Body of pancreas (tissue), 4 donors: ENCODE measurements at regions not wholly inside any gene's neighbourhood (a gene's known extent, or its start where the extent isn't known, plus 50 kb on each side); places are given as distances from the start of the nearest gene placed in this dataset.

ENCODE experiments used
- POLR2A ChIP-seq, 3 donors: fragments of 450-650 bp; IDR thresholded peaks; one replicate each; pipeline ENCODE4 v1.6.1; 2016; ENCODE audit warnings: antibody characterized with exemption in 3 of 3, mild to moderate bottlenecking in 2 of 3
- TF ChIP-seq, protein P1 (sequence below), 7 experiments: fragments of 450-650 bp in 4 of 7; fragments of 200-600 bp in 3 of 7; sonication (generic) in 3 of 7; IDR thresholded peaks; one replicate each; pipeline ENCODE4 v1.5.1; 2016 to 2019; ENCODE audit warnings: antibody characterized with exemption in 7 of 7

DNA sequence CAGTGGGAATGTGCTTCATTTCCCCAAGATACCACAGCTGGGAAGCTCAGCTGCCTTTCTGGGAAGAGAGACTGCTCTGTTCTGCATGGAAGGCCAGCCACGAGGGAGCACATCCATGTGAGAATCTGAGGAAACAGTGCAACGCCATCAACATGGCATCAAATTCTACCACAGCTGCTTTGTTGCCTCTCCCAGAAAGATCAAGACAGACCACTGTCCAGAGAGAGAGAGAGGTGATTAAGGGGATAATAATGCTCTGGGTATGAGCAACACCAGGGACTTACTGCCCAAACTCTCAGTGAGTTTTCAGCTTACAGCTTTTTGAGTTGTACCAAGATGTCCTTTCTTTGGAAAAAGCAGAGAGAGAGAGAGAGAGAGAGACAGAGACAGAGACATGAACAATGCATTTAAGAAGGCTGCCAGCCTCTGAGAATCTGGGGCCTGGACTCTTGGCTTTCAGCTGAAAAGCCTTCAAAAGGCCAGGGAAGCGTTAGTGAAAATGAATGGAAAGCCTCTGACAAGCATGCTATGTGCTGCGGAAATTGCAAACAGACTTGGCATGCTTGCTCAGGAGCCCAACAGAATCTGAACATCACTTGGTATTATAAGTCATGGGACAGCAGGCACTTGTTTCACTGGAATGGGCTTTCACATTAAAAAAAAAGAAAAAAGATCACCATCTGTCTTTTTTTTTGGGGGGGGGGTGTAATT is 223.1 kb downstream of the MAP2K6 start:
- no peak for TF ChIP-seq POLR2A (IDR thresholded peaks at IDR 0.05)
- TF ChIP-seq, protein P1, sequence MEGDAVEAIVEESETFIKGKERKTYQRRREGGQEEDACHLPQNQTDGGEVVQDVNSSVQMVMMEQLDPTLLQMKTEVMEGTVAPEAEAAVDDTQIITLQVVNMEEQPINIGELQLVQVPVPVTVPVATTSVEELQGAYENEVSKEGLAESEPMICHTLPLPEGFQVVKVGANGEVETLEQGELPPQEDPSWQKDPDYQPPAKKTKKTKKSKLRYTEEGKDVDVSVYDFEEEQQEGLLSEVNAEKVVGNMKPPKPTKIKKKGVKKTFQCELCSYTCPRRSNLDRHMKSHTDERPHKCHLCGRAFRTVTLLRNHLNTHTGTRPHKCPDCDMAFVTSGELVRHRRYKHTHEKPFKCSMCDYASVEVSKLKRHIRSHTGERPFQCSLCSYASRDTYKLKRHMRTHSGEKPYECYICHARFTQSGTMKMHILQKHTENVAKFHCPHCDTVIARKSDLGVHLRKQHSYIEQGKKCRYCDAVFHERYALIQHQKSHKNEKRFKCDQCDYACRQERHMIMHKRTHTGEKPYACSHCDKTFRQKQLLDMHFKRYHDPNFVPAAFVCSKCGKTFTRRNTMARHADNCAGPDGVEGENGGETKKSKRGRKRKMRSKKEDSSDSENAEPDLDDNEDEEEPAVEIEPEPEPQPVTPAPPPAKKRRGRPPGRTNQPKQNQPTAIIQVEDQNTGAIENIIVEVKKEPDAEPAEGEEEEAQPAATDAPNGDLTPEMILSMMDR (IDR thresholded peaks at IDR 0.05): no peak
